Common myeloid progenitor, CD34-positive (primary cell): ENCODE measurements at regions not wholly inside any gene's neighbourhood (a gene's known extent, or its start where the extent isn't known, plus 50 kb on each side); places are given as distances from the start of the nearest gene placed in this dataset.

Source experiments
- CTCF ChIA-PET: fragments of 350-600 bp; sonication (Branson Sonifier 250); formaldehyde crosslinking; loops from one replicate; lab custom pipeline; 2021; ENCODE audit warnings: antibody characterized with exemption; lab: Charles Lee
- POLR2A ChIA-PET: fragments of 350-600 bp; sonication (Branson Sonifier 250); formaldehyde crosslinking; loops from one replicate; lab custom pipeline; 2021; ENCODE audit warnings: antibody characterized with exemption; lab: Charles Lee
- DNase-seq, 3 donors: peaks; one replicate each; pipeline versions ENCODE4 v3.0.0 to v3.0.0-alpha.2; 2013
- H3K27ac ChIP-seq, 2 experiments: 1 replicate in 1 of 2; 2 replicates in 1 of 2; pipeline ENCODE4 v1.7.0; 2013; ENCODE audit warnings: inconsistent platforms in 2 of 2, low read length in 2 of 2, mild to moderate bottlenecking in 2 of 2, low read depth in 1 of 2, moderate library complexity in 1 of 2; ENCODE audit not compliant: severe bottlenecking in 2 of 2, insufficient read depth in 1 of 2, poor library complexity in 1 of 2
- H3K27me3 ChIP-seq, 5 experiments: replicated peaks in 2 of 5; 1 replicate in 3 of 5; 2 replicates in 2 of 5; pipeline versions ENCODE4 v1.6.1 to v1.7.0; 2013; ENCODE audit warnings: low read length in 4 of 5, mild to moderate bottlenecking in 2 of 5, moderate library complexity in 2 of 5, inconsistent platforms in 1 of 5; ENCODE audit not compliant: insufficient read depth in 5 of 5, control insufficient read depth in 4 of 5
- H3K36me3 ChIP-seq, 4 experiments: 1 replicate in 2 of 4; 2 replicates in 2 of 4; pipeline versions ENCODE4 v1.6.1 to v1.7.0; 2013; ENCODE audit warnings: low read length in 3 of 4, control low read depth in 1 of 4, mild to moderate bottlenecking in 1 of 4; ENCODE audit not compliant: control insufficient read depth in 4 of 4, insufficient read depth in 4 of 4
- H3K4me1 ChIP-seq, 4 experiments: 1 replicate in 3 of 4; 2 replicates in 1 of 4; pipeline versions ENCODE4 v1.6.1 to v1.7.1; 2013; ENCODE audit warnings: low read length in 3 of 4, mild to moderate bottlenecking in 3 of 4, control low read depth in 1 of 4, inconsistent platforms in 1 of 4, moderate library complexity in 1 of 4; ENCODE audit not compliant: control insufficient read depth in 4 of 4, insufficient read depth in 4 of 4; ENCODE audit errors: control extremely low read depth in 1 of 4
- H3K4me3 ChIP-seq, 7 experiments: 1 replicate in 4 of 7; 2 replicates in 3 of 7; pipeline versions ENCODE4 v1.5.1 to v1.7.0; 2013; ENCODE audit warnings: mild to moderate bottlenecking in 7 of 7, low read length in 6 of 7, moderate library complexity in 6 of 7, inconsistent platforms in 2 of 7, low read depth in 2 of 7, control low read depth in 1 of 7; ENCODE audit not compliant: insufficient read depth in 4 of 7, control insufficient read depth in 1 of 7; ENCODE audit errors: extremely low read depth in 1 of 7
- H3K9me3 ChIP-seq, 5 experiments: 1 replicate in 4 of 5; 2 replicates in 1 of 5; pipeline versions ENCODE4 v1.6.1 to v1.7.1; 2013; ENCODE audit warnings: low read length in 4 of 5, mild to moderate bottlenecking in 2 of 5, inconsistent platforms in 1 of 5, low read depth in 1 of 5, moderate library complexity in 1 of 5; ENCODE audit not compliant: control insufficient read depth in 4 of 5, insufficient read depth in 2 of 5; ENCODE audit errors: control extremely low read depth in 1 of 5
- WGBS: methylation state at CpG from one replicate; pipeline ENCODE4 v1.1.5; 2013; ENCODE audit not compliant: insufficient coverage; 5-methylcytosine and 5-hydroxymethylcytosine counted together

DNA sequence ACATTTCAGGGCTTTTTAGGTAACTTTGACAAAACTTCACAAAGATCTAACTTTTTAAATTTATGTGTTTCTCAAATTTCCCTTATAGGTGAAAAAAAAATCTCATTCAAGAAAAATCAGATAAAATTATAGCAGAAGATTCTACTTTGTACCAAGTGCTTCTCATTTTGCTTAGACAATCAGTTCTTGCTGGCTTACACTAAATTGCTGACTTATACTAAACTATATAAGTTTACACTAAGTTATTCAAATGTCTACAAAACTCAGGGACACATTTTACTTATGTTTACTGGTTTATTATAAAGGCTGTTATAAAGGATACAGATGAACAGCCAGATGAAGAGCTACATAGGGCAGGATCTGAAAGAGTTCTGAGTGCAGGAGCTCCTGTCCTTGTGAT, 195.1 kb downstream of the ZPLD1 start:
- Histone ChIP-seq H3K36me3 (no peaks in the 10 kb centered on the region), H3K9me3 (no peaks in the 10 kb centered on the region), H3K4me3 (no peak overlapping the region), H3K27ac (no peak overlapping the region), H3K4me1 (no peaks in the 10 kb centered on the region), H3K27me3 (no peaks in the 10 kb centered on the region)
- CTCF ChIA-PET: no interaction called here
- DNase-seq: no peak
- POLR2A ChIA-PET: no interaction called here

DNA sequence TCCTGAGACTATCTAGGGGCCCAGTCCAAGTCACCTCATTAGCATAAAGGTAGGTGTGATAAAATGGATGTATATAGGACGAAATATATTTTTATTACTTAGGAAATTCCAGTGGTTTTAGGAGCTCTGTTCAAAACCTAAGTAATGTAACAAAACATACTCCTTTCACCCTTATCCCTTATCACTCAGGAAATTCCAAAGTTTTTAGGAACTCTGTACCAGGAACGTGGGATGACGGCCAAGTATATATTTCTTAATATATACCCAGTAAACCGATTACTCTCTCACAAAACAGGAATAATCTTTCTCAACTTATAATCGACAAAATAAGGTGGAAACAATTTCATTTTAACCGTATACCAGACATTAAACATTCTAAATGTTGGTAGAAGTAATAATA, 195.7 kb downstream of the ZPLD1 start:
- Histone ChIP-seq H3K36me3 (no peaks in the 10 kb centered on the region), H3K27ac (no peak overlapping the region), H3K4me3 (no peak overlapping the region), H3K9me3 (no peaks in the 10 kb centered on the region), H3K4me1 (no peaks in the 10 kb centered on the region), H3K27me3 (no peaks in the 10 kb centered on the region)
- ChIA-PET POLR2A (no interaction called here), CTCF (no interaction called here)
- WGBS: 100% methylated on average over 2 of the region's 6 CpGs
- no peak for DNase-seq

DNA sequence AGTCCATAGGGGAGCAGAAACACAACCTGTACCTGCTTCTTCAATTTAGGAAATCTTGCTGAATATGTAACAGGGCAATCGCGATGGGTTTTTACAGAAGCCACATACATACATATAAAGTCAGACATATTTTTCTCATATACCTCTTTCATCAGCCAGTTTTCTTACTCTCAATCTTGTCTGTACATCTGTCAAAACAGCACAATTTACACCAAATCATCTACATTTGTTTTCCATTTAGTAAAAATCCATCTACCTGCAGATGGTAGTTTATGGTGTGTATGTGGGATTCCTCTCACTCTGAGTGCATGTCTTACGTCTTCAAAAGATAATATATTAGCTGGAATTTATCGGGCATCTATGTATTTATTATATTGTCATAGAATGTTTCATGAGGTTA, 208.7 kb downstream of the ZPLD1 start:
- Histone ChIP-seq H3K27ac (no peak overlapping the region), H3K4me3 (no peak overlapping the region), H3K4me1 (no peaks in the 10 kb centered on the region), H3K36me3 (no peaks in the 10 kb centered on the region), H3K27me3 (no peaks in the 10 kb centered on the region), H3K9me3 (no peaks in the 10 kb centered on the region)
- DNase-seq: no peak
- ChIA-PET CTCF (no interaction called here), POLR2A (no interaction called here)
- 100% methylated on average over 2 of the region's 4 CpGs for WGBS

DNA sequence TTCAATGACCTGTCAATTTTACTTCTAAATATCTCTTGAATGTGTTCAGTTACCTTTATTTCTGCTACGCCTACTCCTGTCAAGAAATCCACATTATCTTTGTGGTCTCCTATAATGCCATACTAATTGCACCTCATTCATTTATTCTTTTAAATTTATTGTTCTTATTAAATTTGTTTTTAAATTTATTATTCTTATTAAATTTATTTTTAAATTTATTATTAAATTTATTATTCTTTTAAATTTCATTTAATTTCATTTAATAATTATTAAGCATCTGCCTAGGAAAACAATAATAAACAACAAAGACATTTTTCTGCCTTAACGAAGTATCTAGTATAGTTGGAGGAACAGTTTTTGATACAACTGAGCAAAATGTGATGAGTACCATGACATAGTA, 211.7 kb downstream of the ZPLD1 start:
- Histone ChIP-seq H3K27me3 (no peaks in the 10 kb centered on the region), H3K4me3 (no peak overlapping the region), H3K27ac (no peak overlapping the region), H3K4me1 (no peaks in the 10 kb centered on the region), H3K36me3 (no peaks in the 10 kb centered on the region), H3K9me3 (no peaks in the 10 kb centered on the region)
- WGBS: no CpG with 5 or more reads among the region's 2 CpGs
- DNase-seq: no peak
- ChIA-PET CTCF (no interaction called here), POLR2A (no interaction called here)

DNA sequence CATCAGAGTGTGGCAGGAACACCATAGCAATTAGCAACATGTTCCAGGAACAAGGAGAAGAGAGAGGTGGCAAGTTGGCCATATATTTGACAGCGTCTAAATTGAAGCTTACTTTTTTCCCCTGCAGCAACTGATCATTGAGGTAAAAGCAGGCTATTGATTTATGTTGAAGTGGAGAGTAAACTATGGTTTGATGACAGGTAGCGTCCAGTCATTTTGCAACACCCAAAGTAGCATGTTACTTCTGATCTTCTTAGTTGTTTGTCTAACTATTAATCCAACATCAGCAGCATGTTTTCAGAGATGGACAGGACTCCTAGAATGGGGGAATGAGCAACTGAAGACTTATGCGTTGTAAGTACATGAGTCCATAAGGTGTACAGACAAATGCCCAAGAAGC, 225.8 kb downstream of the ZPLD1 start:
- no peak for DNase-seq
- no peaks in the 10 kb centered on the region for H3K27me3 ChIP-seq
- CTCF ChIA-PET: no interaction called here
- no peak overlapping the region for H3K27ac ChIP-seq
- no peaks in the 10 kb centered on the region for H3K9me3 ChIP-seq
- POLR2A ChIA-PET: no interaction called here
- H3K4me1 ChIP-seq: no peaks in the 10 kb centered on the region
- WGBS: 100% methylated on average over 1 of the region's 3 CpGs
- H3K4me3 ChIP-seq: no peak overlapping the region
- H3K36me3 ChIP-seq: no peaks in the 10 kb centered on the region

DNA sequence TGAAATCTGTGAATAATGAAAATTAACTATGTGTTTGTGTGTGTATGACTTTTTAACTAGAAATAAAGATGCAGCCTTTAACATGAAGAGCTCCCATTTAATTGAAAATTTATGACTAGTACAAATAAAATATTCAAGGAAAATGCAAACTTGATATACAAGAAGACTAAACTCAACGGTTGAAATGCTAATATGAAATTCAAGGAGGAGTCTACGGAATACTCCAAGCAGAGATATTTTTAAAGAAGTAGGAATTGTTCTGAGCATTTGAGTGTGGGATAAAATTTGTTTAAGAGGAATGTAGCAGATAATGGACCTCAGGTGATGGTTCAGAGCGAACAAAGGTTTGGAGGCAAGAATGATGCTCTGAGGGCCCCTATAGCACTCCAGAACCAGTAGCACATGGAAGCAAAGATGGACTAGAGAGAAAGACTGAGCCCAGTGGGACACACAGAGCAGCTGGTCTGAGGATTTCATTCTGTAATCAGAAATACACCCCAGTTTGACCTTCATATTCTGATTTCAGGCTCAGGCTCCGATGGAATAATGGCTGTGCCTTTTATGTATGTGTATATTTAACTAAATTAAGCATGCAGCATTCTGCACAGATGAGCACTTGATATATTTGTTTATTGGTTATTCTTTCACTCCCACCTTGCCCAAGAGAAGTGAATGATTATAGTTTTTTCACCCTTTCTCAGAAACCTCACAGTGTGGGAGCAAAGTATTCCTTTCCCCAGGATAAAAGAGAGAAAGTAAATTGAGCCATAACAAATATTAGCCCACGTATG, 227.1 kb downstream of the ZPLD1 start:
- H3K27ac ChIP-seq: no peak overlapping the region
- no peaks in the 10 kb centered on the region for H3K9me3 ChIP-seq
- 100% methylated on average over 2 of the region's 5 CpGs for WGBS
- ChIA-PET POLR2A (no interaction called here), CTCF (no interaction called here)
- H3K4me3 ChIP-seq: no peak overlapping the region
- H3K4me1 ChIP-seq: no peaks in the 10 kb centered on the region
- H3K36me3 ChIP-seq: no peaks in the 10 kb centered on the region
- H3K27me3 ChIP-seq: no peaks in the 10 kb centered on the region
- DNase-seq: no peak

DNA sequence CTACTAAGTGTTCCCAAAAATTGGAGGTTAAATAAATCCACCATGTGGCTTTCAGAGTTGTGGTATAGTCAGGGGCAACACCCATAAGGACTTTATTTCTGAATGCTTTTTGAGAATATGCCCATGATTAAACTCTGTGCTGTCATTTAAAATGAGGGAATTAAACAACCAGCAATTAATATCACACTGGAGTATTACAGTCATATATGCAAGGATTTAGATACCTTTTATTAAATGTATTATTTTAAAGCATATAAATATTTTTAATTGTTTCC, 227.6 kb downstream of the ZPLD1 start:
- Histone ChIP-seq H3K4me3 (no peak overlapping the region), H3K9me3 (no peaks in the 10 kb centered on the region), H3K36me3 (no peaks in the 10 kb centered on the region), H3K27ac (no peak overlapping the region), H3K4me1 (no peaks in the 10 kb centered on the region), H3K27me3 (no peaks in the 10 kb centered on the region)
- ChIA-PET CTCF (interaction anchor here (1.6 kb wide), 1 partner anchor 10 kb away, joined by 7 read pairs; no protein-coding TSS in a partner anchor), POLR2A (no interaction called here)
- DNase-seq: no peak
